HG03060 (cell line): ENCODE measurements at regions not wholly inside any gene's neighbourhood (a gene's known extent, or its start where the extent isn't known, plus 50 kb on each side); places are given as distances from the start of the nearest gene placed in this dataset.
"Not testable (repeated sequence)": the region's sequence is repeated elsewhere in the genome, so short reads cannot be mapped to it uniquely, and the experiment has no call there.

Source experiments
- ATAC-seq: cut with Tn5 transposase; IDR thresholded peaks from one replicate; pipeline ENCODE4 v1.9.1; 2021; ENCODE audit warnings: low read depth, moderate number of reproducible peaks; ENCODE audit not compliant: unreplicated experiment

- ATAC-seq = no peak
Measured at GRCh38 chr20:48220033-48220633, 434.9 kb upstream of the SULF2 start.

GRCh38 chr20:48219306-48219705 is 434.0 kb upstream of the SULF2 start:
- no peak for ATAC-seq

GRCh38 chr20:48217190-48217589 is 431.9 kb upstream of the SULF2 start:
- ATAC-seq = no peak

- ATAC-seq = no peak
Measured at GRCh38 chr20:48215536-48215935, 430.3 kb upstream of the SULF2 start.

GRCh38 chr20:48214601-48215000 is 429.3 kb upstream of the SULF2 start:
- ATAC-seq = no peak

GRCh38 chr20:48213635-48214034 is 428.4 kb upstream of the SULF2 start:
- ATAC-seq = not testable (repeated sequence)

GRCh38 chr20:48212806-48213509 is 427.7 kb upstream of the SULF2 start:
- ATAC-seq = no peak

- no peak for ATAC-seq
Measured at GRCh38 chr20:48211847-48212246, 426.6 kb upstream of the SULF2 start.

GRCh38 chr20:48211238-48211637 is 426.0 kb upstream of the SULF2 start:
- no peak for ATAC-seq

GRCh38 chr20:48210111-48211027 is 425.1 kb upstream of the SULF2 start:
- no peak for ATAC-seq

GRCh38 chr20:48209102-48209501 is 423.8 kb upstream of the SULF2 start:
- no peak for ATAC-seq

GRCh38 chr20:48208176-48208575 is 422.9 kb upstream of the SULF2 start:
- ATAC-seq = no peak

- no peak for ATAC-seq
Measured at GRCh38 chr20:48207505-48207904, 422.2 kb upstream of the SULF2 start.

- ATAC-seq = no peak
Measured at GRCh38 chr20:48205786-48206185, 420.5 kb upstream of the SULF2 start.

GRCh38 chr20:48205281-48205782 is 420.1 kb upstream of the SULF2 start:
- no peak for ATAC-seq

- ATAC-seq = no peak
Measured at GRCh38 chr20:48204499-48204898, 419.2 kb upstream of the SULF2 start.

- ATAC-seq = no peak
Measured at GRCh38 chr20:48203252-48203651, 418.0 kb upstream of the SULF2 start.

GRCh38 chr20:48202334-48203113 is 417.2 kb upstream of the SULF2 start:
- no peak for ATAC-seq

- ATAC-seq = no peak
Measured at GRCh38 chr20:48201885-48202284, 416.6 kb upstream of the SULF2 start.

- ATAC-seq = no peak
Measured at GRCh38 chr20:48201188-48201587, 415.9 kb upstream of the SULF2 start.
